SK-N-SH (cell line): ENCODE measurements at regions not wholly inside any gene's neighbourhood (a gene's known extent, or its start where the extent isn't known, plus 50 kb on each side); places are given as distances from the start of the nearest gene placed in this dataset.

ENCODE experiments used
- CTCF ChIA-PET: fragments of 300-600, 350-600 bp; formaldehyde crosslinking; extraction: SDS; loops from one replicate; lab custom pipeline; 2021; lab: Yijun Ruan, JAX
- POLR2A ChIA-PET: fragments of 350-600 bp; sonication (Branson Sonifier 250); formaldehyde crosslinking; extraction: SDS; loops from one replicate; lab custom pipeline; 2020; ENCODE audit warnings: antibody characterized with exemption, inconsistent platforms; lab: Yijun Ruan, JAX
- DNase-seq: peaks from one replicate; pipeline ENCODE4 v3.0.0; 2012
- H2AFZ ChIP-seq: fragments of 200-600 bp; sonication (generic); 2 replicates; pipeline ENCODE4 v1.8.1; 2016; ENCODE audit warnings: antibody characterized with exemption, mild to moderate bottlenecking, low read depth
- H3F3A ChIP-seq: fragments of 200-600 bp; sonication (generic); replicated peaks from 2 replicates; pipeline ENCODE3; 2016; ENCODE audit warnings: antibody characterized with exemption, mild to moderate bottlenecking; ENCODE audit not compliant: insufficient read depth
- H3K27ac ChIP-seq, 2 experiments: fragments of 200-500 bp in 1 of 2; fragments of 200-600 bp in 1 of 2; sonication (Bioruptor generic) in 1 of 2; sonication (generic), shearing (Covaris generic) in 1 of 2; 2 replicates each; pipeline versions ENCODE4 v1.5.1 to v1.6.1; 2014 to 2016; ENCODE audit warnings: low read depth in 2 of 2, inconsistent platforms in 1 of 2, low read length in 1 of 2, mild to moderate bottlenecking in 1 of 2, mixed read lengths in 1 of 2
- H3K27me3 ChIP-seq: fragments of 200-600 bp; sonication (generic), shearing (Covaris generic); 2 replicates; pipeline ENCODE4 v1.6.1; 2016; ENCODE audit warnings: mixed run types; ENCODE audit not compliant: insufficient read depth
- H3K36me3 ChIP-seq, 2 experiments: fragments of 200-500 bp in 1 of 2; fragments of 200-600 bp in 1 of 2; sonication (Bioruptor generic) in 1 of 2; sonication (generic) in 1 of 2; replicated peaks in 1 of 2; 2 replicates each; pipeline versions ENCODE3 to v1.5.1; 2014 to 2016; ENCODE audit warnings: low read length in 1 of 2, mild to moderate bottlenecking in 1 of 2; ENCODE audit not compliant: insufficient read depth in 2 of 2, control insufficient read depth in 1 of 2
- H3K4me1 ChIP-seq, 2 experiments: fragments of 200-500 bp in 1 of 2; fragments of 200-600 bp in 1 of 2; sonication (Bioruptor generic) in 1 of 2; sonication (generic), shearing (Covaris generic) in 1 of 2; 2 replicates each; pipeline versions ENCODE4 v1.5.1 to v1.6.1; 2014 to 2016; ENCODE audit warnings: low read depth in 1 of 2, low read length in 1 of 2, mixed run types in 1 of 2; ENCODE audit not compliant: insufficient read depth in 2 of 2, control insufficient read depth in 1 of 2
- H3K4me2 ChIP-seq: fragments of 200-600 bp; sonication (generic), shearing (Covaris generic); 2 replicates; pipeline ENCODE4 v1.6.1; 2017; ENCODE audit warnings: mixed run types
- H3K4me3 ChIP-seq, 2 experiments: fragments of 200-500 bp in 1 of 2; fragments of 200-600 bp in 1 of 2; sonication (Bioruptor generic) in 1 of 2; sonication (generic), shearing (Covaris generic) in 1 of 2; 2 replicates each; pipeline versions ENCODE4 v1.5.1 to v1.8.1; 2014 to 2016; ENCODE audit warnings: low read depth in 2 of 2, inconsistent platforms in 1 of 2, low read length in 1 of 2, mild to moderate bottlenecking in 1 of 2, mixed read lengths in 1 of 2, moderate library complexity in 1 of 2
- H3K79me2 ChIP-seq: fragments of 200-600 bp; sonication (generic); 2 replicates; pipeline ENCODE4 v1.8.1; 2017; ENCODE audit warnings: mild to moderate bottlenecking; ENCODE audit not compliant: insufficient read depth
- H3K9ac ChIP-seq: fragments of 200-600 bp; sonication (generic); 2 replicates; pipeline ENCODE4 v1.6.1; 2017; ENCODE audit warnings: mixed run types
- H3K9me2 ChIP-seq: fragments of 200-600 bp; sonication (generic); 2 replicates; pipeline ENCODE4 v1.6.1; 2017; ENCODE audit warnings: mixed run types
- H3K9me3 ChIP-seq: fragments of 200-600 bp; sonication (generic); 2 replicates; pipeline ENCODE4 v1.6.1; 2017; ENCODE audit warnings: mixed run types, mild to moderate bottlenecking, moderate library complexity
- H4K20me1 ChIP-seq: fragments of 200-600 bp; sonication (generic); 2 replicates; pipeline ENCODE4 v1.6.1; 2017; ENCODE audit warnings: mild to moderate bottlenecking, mixed run types; ENCODE audit not compliant: insufficient read depth
- CHD2 ChIP-seq: fragments of 150-350 bp; IDR thresholded peaks from 2 replicates; pipeline ENCODE4 v1.6.1; 2018; ENCODE audit warnings: low read length; ENCODE audit not compliant: partially characterized antibody
- ELF1 ChIP-seq: IDR thresholded peaks from 2 replicates; pipeline ENCODE4 v1.4.0; 2012
- EZH2phosphoT487 ChIP-seq: fragments of 200-600 bp; sonication (generic); IDR thresholded peaks from 2 replicates; pipeline ENCODE4 v1.6.1; 2017; ENCODE audit warnings: low read depth, mixed run types, mild to moderate bottlenecking, antibody characterized with exemption, moderate library complexity, borderline replicate concordance
- FOSL2 ChIP-seq: IDR thresholded peaks from 2 replicates; pipeline ENCODE4 v1.4.0; 2012; ENCODE audit warnings: low read depth, mild to moderate bottlenecking, moderate library complexity, borderline replicate concordance
- FOXJ3 ChIP-seq: sonication (generic); formaldehyde crosslinking; IDR thresholded peaks from 2 replicates; pipeline ENCODE4 v1.5.1; 2020; ENCODE audit warnings: mild to moderate bottlenecking, missing genetic modification reagents
- GATA2 ChIP-seq: sonication (generic); formaldehyde crosslinking; IDR thresholded peaks from 2 replicates; pipeline ENCODE4 v1.5.0; 2020; ENCODE audit warnings: mild to moderate bottlenecking, missing genetic modification reagents
- JUND ChIP-seq: IDR thresholded peaks from 2 replicates; pipeline ENCODE4 v1.4.0; 2012
- MEF2A ChIP-seq: IDR thresholded peaks from 2 replicates; pipeline ENCODE4 v1.4.0; 2012; ENCODE audit warnings: low read depth, borderline replicate concordance
- NRF1 ChIP-seq: IDR thresholded peaks from 2 replicates; pipeline ENCODE4 v1.6.1; 2012; ENCODE audit warnings: low read depth, mild to moderate bottlenecking, low read length
- PBX3 ChIP-seq: IDR thresholded peaks from 2 replicates; pipeline ENCODE4; 2012
- POLR2AphosphoS5 ChIP-seq: IDR thresholded peaks from 2 replicates; pipeline ENCODE4 v1.6.1; 2012; ENCODE audit warnings: low read depth, low read length
- RAD21 ChIP-seq: IDR thresholded peaks from 2 replicates; pipeline ENCODE4 v1.6.1; 2012; ENCODE audit warnings: mild to moderate bottlenecking, low read length
- REST ChIP-seq: IDR thresholded peaks from 2 replicates; pipeline ENCODE4 v1.6.1; 2012; ENCODE audit warnings: mild to moderate bottlenecking, low read depth, low read length, moderate library complexity
- RXRA ChIP-seq: IDR thresholded peaks from 2 replicates; pipeline ENCODE4 v1.4.0; 2012; ENCODE audit warnings: low read depth, mild to moderate bottlenecking, borderline replicate concordance
- SIN3A ChIP-seq: IDR thresholded peaks from 2 replicates; pipeline ENCODE4 v1.6.1; 2012; ENCODE audit warnings: low read depth, mild to moderate bottlenecking, low read length, moderate library complexity, borderline replicate concordance
- SMC3 ChIP-seq: IDR thresholded peaks from 2 replicates; pipeline ENCODE4 v1.6.1; 2012; ENCODE audit warnings: low read depth, low read length, improper control_type of control experiment
- TCF12 ChIP-seq: IDR thresholded peaks from 2 replicates; pipeline ENCODE4 v1.4.0; 2012
- TEAD4 ChIP-seq: IDR thresholded peaks from 2 replicates; pipeline ENCODE4 v1.4.0; 2012; ENCODE audit warnings: mild to moderate bottlenecking, borderline replicate concordance; ENCODE audit not compliant: insufficient read depth
- USF2 ChIP-seq: fragments of 150-350 bp; IDR thresholded peaks from 2 replicates; pipeline ENCODE4 v1.6.1; 2017; ENCODE audit warnings: antibody characterized with exemption, low read length, low read depth, borderline replicate concordance
- YY1 ChIP-seq: IDR thresholded peaks from 2 replicates; pipeline ENCODE4 v1.4.0; 2012; ENCODE audit warnings: low read depth, mild to moderate bottlenecking
- WGBS: methylation state at CpG from one replicate; pipeline ENCODE4 v1.1.6; 2017; ENCODE audit warnings: low lambda C conversion rate; 5-methylcytosine and 5-hydroxymethylcytosine counted together

GRCh38 chr2:18754286-18754685, 164.9 kb upstream of the NT5C1B start:
- no peaks in the 10 kb centered on the region for H3K79me2 ChIP-seq
- WGBS = 89% methylated on average over 1 of the region's 1 CpG

More at GRCh38 chr2:18754286-18754685, 164.9 kb upstream of the NT5C1B start:
- H3K9me2 ChIP-seq = no peaks in the 10 kb centered on the region
- H3K4me1 ChIP-seq = peaks cover 0 to 23% of the 10 kb centered on the region in 2 experiments; a peak in 2 of 4 replicates
- no peaks in the 10 kb centered on the region for H4K20me1 ChIP-seq
- no peak overlapping the region for H3K9ac ChIP-seq
- H3K27ac ChIP-seq = no peak overlapping the region
- POLR2A ChIA-PET = no interaction called here
- H2AFZ ChIP-seq = no peak overlapping the region
- no peaks in the 10 kb centered on the region for H3F3A ChIP-seq
- H3K4me2 ChIP-seq = no peak overlapping the region
- DNase-seq = no peak
- no peak for TF ChIP-seq SMC3
- TF ChIP-seq PBX3 = no peak
- TF ChIP-seq FOSL2 = no peak
- no peak for TF ChIP-seq NRF1
- no peak for TF ChIP-seq EZH2phosphoT487
- TF ChIP-seq TEAD4 = no peak
- no peak for TF ChIP-seq RXRA
- TF ChIP-seq RAD21 = no peak
- TF ChIP-seq USF2 = no peak
- no peak for TF ChIP-seq FOXJ3 (CRISPR knock-in tag)
- no peak for TF ChIP-seq REST
- no peak for TF ChIP-seq YY1
- TF ChIP-seq SIN3A = no peak
- TF ChIP-seq MEF2A = no peak
- no peak for TF ChIP-seq TCF12
- TF ChIP-seq ELF1 = no peak
- no peak for TF ChIP-seq GATA2 (CRISPR knock-in tag)
- TF ChIP-seq POLR2AphosphoS5 = no peak
- TF ChIP-seq JUND = no peak
- no peak for TF ChIP-seq CHD2
- no peaks in the 10 kb centered on the region for H3K9me3 ChIP-seq
- H3K27me3 ChIP-seq = no peaks in the 10 kb centered on the region
- no peak overlapping the region for H3K4me3 ChIP-seq
- no peaks in the 10 kb centered on the region for H3K36me3 ChIP-seq
- CTCF ChIA-PET = interaction anchor here (1.5 to 6.3 kb wide), 6 partner anchors 12 to 1109 kb away, joined by 3 to 107 read pairs (median 6); no protein-coding TSS in a partner anchor
